ENCODE measurements at regions not wholly inside any gene's neighbourhood (a gene's known extent, or its start where the extent isn't known, plus 50 kb on each side); places are given as distances from the start of the nearest gene placed in this dataset.

DNA sequence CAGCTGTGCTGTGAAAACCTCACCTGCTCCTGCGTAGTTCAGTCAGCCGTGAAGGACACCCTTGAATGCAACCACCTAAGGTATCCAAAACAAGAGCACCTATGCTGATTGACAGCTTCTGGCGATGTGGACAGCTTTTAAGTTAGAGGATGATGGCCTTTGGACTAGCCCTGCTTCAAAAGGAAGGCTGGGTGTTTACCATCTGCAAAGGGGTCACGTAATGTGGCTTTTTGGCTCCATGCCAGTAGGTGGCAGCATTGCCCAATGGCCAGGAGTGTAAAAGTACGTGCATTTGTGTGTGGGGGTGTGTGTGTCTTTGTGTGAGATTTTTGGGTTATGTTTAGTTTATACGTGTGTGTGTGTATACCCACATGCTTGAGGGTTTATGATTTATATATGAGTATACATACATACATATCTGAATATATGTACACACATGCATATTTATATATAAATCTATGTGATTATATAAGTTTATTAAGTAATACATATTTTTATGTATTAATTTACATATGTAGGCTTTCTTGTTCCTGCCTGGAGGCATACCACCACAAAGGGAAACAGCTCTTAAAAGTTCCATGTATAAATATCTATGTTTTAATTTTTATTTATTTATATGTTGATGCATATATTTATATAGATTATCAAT, 236.3 kb upstream of the ANKRD30A start:
- no peak for TF ChIP-seq POLR2A (IDR thresholded peaks at IDR 0.05; ENCODE audit: low read depth, low read length)
- no peak for TF ChIP-seq POLR2AphosphoS5 (IDR thresholded peaks at IDR 0.05; ENCODE audit: low read depth, low read length)
- TF ChIP-seq TAF1 (IDR thresholded peaks at IDR 0.05; ENCODE audit: borderline replicate concordance, low read depth, low read length): no peak

Measured in GM12892 (cell line).